ENCODE measurements at regions not wholly inside any gene's neighbourhood (a gene's known extent, or its start where the extent isn't known, plus 50 kb on each side); places are given as distances from the start of the nearest gene placed in this dataset.

DNA sequence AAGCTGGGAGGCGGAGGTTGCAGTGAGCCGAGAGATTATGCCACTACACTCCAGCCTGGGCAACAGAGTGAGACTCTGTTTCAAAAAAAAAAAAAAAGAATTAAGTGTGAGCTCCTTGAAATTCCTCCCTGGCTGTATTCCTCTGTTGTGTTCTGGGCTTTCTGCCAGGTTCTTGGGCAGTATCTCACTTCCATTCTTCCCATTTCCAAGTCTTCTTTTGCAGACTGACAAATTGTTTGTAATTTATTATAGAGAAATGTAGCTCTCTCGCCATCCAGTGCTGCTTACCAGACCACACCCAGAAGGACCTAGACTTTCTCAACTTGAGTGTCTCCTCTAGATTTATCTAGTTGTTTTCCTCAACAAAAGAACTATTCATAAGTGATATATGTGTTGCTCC lies 105.0 kb upstream of the ADGRL2 start:
- no peak for DNase-seq

DNA sequence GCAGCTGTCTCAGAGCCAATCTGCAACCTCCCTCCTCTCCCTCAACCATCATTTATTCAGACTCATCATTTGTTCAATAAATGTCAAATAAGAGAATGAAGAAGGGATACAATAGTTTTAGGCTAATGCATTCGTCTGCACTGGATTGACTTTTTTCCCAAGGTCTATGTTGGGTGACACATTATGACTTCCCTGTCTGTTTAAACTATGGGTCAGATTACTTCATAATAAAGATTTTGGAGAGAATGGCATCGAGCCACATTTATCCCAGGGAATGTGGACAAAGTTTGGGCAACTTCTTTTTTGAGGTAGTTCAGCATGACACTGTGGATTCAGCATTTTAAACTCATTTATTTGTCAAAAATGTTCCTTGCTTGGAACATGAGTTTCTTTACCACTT lies 107.4 kb upstream of the ADGRL2 start:
- no peak for DNase-seq

DNA sequence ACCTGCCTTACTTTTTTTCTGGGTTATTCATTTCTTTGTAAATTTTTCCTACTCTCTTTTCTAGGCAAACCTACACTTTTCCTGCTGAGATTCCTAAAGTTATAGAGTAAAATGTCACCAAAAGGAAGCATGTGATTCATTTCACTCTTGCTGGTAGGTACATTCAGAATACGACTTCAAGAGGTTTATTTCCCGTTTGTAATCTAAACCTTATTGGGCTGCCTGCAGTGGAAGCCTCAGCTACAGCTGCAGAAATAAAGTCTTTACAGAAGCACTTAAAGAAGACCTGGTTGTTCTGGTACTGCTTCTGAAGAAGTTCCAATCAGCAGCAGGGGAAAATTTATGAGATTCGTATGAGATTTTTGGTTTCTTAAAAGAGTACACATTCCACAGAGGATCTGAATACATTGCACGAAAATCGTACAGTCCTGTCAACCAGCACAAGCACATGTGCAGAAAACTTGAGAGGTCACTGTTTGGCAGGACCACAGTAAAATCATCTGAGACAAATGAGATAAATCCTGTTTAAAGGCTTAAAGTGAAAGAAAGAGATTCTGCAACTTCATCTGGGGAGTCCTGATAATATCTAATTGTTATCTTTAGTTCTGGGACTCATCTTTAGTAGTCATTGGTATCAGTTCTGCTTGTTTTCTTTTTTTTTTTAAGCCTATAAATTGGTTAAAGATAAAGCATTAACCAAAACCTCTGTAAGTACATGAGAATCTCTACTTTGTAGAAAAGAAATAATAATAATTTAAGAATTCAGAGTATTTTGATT lies 109.9 kb upstream of the ADGRL2 start:
- no peak for DNase-seq

DNA sequence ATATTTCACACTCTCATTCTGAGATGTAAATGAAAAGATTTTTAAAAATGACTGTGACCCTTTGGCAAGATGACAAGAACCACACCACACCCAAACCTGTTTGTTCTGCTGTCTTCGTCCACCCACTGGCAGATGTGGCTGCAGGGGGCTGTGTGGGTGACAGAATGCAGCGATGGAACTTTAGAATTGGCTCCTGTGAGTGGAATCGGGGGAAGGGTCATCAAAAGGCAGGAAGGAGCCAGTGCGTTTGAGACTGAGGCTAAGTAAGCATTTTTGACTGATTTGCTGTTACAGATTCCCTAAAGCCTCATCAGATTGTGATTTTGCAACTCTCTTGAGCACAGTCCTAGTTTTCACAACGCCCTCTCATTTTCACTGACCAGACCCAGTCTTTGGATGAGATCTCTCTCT lies 111.2 kb upstream of the ADGRL2 start:
- DNase-seq = no peak

DNA sequence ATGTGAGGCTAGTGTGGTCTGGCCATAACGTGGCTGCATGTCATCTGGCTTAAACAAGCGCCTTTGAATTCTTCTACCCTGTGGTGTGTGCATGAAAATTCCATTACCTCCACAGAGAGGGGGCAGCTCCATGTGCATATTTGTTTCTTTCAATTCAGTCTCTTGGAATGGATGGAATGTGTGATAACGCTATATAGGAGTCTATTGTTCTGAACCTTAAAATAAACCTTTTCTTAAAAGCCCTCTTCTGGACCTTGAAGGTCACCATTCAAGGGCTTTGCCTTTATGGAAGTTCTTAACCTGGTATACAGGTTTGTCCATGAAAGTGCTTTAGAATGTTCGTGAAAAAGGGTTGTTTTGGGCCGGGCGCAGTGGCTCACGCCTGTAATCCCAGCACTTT lies 118.2 kb upstream of the ADGRL2 start:
- DNase-seq = no peak

DNA sequence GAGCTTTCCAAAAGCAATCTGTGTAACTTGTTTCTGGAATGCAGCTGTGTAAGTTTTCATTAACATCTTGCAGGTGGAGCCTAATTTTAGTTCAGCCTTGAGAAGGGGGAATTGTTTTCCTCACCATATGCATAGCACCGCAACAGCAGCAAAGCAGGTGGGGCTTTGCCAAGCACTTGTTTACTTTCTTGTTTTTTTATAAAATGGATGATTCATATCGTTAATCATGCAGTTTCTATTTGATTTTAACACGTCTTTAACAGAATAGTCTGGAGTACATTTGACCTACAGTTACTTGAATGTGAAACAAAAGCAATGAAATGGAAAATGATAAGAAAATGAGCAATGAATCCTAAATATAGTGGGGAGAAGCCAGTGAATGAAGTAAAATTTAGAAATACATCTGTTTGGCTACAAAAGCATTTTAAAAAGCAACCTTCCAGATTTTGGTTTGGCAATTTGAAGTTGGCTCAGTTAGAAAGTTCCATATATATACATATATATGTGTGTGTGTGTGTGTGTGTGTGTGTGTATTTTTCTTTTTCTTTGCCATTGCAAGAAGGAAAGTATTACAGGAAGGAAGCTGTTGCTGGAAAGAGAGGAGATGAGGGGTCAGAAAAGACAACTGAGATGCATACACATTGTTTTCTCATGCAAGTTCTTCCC lies 119.0 kb upstream of the ADGRL2 start:
- DNase-seq = no peak

DNA sequence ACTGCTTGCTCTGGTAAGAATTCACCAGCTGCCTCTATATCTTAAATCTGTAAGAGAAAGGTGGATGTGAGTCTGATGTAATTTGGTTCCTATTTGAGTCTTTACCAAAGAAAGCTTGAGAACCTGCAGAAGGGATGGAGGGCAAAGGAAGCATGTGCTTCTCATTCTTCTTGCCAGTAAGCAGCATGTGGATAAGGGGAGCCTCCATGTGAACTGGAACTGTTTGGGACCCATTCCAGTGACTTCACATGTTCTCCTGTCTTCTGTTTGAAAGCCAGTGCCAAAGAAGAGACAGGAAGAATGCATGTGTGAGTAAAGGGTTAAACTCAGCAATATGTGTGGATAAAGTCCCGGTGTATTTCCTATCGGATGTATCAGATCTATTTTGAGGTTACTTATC lies 119.6 kb upstream of the ADGRL2 start:
- DNase-seq = no peak

DNA sequence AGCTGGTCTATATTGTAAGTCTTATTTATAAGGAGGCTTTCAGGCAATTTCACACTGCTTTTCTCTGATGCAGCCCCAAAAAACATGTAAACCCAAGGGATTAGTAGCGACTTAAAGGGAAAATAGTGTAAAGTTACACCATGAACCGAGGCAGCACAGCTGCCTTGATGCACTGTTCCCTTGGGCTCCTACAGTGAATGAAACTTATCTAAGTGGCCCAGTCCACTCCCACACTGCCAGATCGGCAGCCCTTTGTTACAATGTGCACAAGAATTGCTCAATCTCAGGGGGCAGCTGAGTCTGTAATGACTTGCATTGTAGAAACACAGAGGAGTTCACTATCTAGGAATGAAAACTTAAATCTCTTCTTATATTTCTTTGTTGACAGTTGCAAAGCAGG lies 120.8 kb upstream of the ADGRL2 start:
- DNase-seq = no peak

DNA sequence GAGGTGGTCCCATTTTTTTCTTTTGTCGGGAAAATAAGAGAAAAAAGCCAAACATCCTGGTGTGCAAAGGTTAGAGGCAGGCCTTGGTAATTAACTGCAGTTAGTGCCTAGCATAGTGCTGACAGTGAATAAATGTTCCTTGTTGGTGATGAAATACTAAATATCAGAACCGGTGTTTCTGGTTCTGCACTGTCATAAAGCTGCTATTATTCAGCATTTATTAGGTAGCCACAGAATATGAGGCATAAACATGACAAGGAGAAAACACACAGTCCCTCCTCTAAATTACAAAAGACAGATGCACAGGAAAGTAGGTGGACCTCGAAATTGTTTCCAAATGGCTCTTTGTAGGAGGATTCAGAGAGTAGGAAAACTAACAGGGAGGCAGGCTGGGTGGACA lies 122.0 kb upstream of the ADGRL2 start:
- no peak for DNase-seq

DNA sequence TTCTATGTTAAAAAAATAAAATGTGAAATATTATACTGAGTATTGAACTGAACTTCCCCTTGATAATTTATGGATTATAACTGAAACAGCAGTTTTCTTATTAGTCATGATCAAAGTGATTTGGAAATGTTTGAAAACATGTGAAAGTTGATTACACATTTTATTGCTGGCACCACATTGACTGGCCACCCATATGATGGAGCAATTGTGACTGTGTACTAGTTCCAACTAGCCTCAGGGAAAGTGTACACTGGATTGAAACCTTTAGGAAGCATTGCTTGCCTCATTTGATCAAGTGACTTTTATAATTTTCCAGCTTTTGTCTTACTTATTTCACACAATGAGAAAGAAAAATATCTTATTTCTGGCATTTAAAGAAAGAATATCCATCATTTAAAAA lies 128.0 kb upstream of the ADGRL2 start:
- no peak for DNase-seq

DNA sequence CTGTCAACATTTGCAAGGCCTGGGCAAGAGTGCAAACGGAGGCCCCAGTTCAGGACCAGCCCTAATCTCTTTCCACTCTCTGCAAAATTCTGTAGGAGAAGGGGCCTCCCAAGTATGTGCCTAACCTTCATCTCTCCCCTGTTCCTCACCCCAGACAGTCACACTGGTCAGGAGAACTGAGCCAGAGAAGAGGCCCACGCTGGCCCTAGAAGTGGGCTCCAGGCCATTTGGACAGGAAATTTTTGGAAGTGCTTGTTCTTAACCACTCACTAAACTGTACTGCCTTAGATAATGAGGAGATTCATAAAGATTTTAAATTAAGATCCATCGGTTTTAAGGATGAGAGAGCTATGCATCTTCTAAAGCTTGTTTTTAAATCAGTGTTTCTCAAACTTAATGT lies 129.7 kb upstream of the ADGRL2 start:
- no peak for DNase-seq

DNA sequence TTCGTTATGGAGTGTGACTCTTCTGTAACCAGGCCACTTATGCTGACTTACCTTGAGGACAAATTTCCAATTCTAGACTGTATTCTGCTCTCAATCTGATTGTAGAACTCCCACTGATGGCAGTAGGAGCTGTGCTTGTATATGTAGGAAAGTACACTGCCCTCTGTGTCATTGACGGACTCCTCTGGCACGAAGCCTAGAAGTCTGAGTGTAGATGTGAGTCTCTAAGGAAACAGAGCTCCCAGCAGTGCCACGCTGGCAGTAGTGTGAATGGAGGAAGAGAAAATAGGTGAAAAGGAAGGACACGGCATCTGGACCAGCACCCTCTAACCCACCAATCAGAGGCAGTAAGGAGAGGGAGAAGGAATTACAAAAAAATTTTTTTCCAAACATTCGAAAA lies 130.4 kb upstream of the ADGRL2 start:
- no peak for DNase-seq

DNA sequence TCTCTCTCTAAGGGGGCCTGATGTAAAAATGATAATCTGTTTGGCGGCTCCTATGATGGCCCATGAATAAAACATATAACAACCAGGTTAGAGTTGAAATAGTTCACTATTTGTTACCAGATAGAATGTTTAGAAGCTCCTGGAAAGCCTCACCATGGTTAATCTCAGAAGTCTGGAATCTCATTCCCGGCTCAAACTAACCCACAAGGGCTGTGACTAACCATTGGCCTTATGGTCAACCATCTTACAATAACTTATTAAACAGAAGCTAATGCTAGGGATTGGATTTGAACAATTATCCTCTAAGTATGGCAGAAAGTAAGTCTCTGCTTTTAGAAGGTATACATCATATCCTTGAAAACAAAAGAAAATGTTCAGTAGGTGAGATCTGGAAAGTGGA lies 134.1 kb upstream of the ADGRL2 start:
- DNase-seq = no peak

DNA sequence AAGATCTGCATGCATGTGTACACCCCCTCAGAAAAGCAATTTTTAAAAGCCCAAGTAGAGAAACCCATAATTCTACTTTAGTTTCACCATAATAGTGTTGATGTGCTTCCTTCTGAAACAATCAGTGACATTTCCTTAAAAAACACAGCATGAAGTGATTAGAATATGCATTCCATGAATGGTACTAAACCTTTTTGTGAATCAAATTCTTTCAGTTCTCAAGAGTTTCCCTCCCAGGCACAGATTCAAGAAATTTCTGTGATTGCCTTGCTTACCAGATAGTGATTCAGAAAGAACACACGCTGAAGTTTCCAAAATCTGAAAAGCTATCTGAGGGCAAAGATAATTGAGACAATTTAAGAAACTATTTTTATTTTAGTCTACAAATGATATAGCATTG lies 136.4 kb upstream of the ADGRL2 start:
- DNase-seq = no peak

DNA sequence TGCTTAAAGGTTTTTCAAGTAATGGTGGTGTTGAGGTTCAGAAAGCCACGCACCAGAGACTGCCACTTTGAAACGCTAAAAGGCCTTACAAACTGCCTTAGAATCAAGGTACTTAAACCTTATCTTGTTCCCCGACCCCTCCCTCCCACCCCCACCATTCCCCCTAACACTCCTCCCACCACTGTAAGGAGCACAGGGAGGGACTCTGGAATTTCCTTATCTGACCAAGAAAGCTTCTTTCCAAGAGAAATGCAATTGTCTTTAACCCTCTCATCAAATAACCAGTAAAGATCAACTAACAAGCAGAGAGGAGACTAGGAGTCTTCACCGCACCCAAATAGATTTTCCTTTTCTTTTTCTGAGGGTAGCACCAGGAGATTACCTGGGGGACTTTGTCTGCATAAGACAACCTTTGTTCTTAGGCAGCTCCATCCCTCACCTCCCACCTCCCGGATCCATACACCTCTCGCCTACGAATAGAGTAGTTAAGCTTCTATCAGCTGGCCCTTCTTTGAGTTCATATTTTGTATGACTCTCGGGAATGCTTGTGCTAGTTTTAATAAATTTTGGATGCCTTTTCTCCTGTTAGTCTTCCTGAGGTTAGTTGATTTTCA lies 137.7 kb upstream of the ADGRL2 start:
- no peak for DNase-seq

DNA sequence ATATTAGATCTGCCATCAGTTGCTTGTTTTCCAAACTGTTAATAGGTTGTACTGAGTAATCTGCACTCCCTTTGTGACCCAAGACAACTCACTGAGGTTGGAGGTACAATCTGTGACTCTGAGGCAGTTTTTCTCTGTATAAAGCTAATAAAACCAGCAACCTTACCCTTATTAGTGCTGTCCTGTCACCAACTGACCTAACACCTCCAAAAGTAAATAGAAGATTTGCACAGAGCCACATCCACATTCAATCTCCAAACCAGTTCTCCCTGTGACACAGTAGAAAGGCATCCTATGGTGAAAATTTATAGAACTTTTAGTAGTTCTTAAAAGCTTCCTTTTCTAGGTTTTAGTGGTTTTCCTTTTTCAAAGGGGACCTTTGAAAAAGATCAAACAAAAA lies 140.4 kb upstream of the ADGRL2 start:
- no peak for DNase-seq

DNA sequence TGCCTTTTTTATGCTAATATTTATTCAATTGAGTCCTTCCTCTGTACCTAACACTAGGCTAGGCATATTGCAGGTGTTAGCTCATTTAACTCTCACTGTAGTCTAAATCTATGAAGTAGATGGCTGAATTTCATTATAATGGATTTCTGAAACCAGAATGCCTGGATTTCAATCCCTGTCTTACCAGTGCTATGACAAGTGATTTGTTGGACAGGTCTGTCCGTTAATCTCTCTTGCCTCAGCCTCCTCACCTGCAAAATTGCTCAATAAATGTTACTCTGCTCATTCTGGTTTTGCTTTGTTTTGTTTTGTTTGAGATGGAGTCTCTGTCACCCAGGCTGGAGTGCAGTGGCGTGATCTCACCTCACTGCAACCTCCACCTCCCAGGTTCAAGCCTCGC lies 146.1 kb upstream of the ADGRL2 start:
- DNase-seq = no peak

DNA sequence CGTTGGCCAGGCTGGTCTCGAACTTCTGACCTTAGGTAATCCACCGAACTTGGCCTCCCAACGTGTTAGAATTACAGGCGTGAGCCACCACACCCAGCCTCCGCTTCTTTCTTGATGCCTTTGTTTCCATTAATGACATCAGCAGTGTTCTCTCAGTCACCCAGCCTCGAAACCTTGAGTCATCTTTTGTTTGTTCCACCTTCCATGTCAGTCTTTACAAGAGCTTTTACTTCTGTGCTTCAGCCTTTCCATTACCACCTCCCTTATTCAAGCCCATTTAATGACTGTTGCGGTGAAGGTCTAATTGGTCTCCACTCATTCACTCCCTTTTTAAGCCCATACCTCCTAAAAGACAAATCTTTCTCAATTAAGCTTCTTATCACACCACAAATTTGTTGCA lies 146.6 kb upstream of the ADGRL2 start:
- no peak for DNase-seq

DNA sequence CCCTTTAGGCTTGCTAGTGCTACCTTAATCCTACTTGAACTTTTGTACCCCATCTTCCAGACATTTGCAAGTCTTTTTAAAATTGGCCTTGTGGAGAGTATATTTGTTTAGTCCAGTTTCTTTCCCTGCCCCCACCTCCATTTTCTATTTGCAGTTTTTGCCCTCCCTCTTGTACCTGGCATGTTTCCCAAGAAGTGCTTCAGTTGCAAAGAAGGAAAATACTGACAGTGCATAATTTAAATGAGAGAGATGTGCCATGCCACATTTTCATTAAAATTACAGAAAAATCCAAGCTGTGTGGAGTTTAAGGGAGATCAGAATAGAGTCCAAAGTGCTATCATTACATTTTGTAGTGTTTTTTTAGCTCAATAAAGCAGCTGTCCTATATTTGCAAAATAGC lies 150.0 kb upstream of the ADGRL2 start:
- DNase-seq = no peak

DNA sequence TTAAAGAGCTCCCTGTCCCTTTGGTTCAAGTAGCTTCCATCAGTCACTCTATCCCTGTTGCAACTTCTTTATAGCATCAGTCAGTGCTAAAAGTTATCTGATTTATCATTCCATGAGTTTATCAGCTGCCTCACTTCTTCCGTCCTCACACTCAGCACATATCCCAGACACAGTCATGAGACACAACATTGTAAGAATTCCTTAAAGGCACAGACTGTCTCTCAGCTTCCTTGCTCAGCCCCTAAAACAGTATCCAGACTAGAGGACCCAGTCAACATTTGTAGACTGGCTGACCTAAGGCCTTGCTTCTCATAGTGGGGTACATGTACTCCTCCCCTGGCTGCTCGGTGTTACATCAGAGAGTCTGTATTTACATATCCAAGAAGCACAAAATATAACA lies 164.9 kb upstream of the ADGRL2 start:
- DNase-seq = no peak

DNA sequence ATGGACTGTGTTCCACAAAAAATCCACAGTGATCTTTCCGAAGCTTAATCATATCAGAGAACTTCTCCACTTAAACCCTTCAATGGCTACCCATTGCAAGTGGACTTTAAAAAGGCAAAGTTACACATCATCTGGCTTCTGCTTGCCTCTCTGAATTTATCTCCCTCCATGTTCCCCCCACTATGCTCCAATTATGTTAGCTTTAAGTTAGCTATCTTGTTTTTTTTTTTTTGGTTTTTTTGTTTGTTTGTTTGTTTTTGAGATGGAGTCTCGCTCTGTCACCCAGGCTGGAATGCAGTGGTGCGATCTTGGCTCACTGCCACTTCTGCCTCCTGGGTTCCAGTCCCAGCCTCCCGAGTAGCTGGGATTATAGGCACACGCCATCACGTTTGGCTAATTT lies 166.4 kb upstream of the ADGRL2 start:
- DNase-seq = no peak

DNA sequence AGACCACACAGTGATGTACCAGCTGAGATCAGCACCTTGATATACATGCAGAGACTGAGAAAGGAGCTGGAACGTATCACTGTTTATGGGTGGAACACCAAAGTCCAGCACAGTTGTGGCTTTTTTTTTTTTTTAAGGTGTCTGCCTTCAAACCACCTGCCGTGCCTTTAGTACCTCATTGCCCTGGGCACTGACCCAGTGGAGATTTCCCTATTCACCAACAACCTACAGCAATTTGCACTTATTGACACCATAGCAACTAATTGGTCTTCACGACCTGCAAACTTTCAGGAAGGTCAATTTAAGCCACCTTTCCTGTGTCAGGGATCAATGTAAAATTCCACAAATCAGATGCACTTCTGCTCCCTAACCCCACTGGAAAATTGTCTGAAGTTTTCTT lies 181.6 kb upstream of the ADGRL2 start:
- DNase-seq = no peak

DNA sequence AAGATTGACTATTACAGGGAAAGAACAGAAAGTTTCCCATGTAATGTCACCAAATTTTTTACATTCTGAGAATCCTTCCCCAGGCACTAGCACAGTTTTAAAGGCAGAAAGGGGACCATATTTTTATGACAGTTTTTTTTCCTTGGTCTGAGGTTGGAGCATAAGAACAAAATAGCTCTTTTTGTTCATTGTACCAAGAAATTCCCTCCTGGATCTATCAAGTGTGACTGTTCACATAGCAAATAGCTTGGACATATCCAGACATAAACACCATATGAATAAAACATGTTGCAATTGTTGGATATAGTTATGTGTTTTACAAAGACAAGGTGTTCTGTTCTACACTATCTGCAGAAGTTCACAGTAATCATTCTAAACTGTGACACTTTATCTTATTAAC lies 182.4 kb upstream of the ADGRL2 start:
- no peak for DNase-seq

DNA sequence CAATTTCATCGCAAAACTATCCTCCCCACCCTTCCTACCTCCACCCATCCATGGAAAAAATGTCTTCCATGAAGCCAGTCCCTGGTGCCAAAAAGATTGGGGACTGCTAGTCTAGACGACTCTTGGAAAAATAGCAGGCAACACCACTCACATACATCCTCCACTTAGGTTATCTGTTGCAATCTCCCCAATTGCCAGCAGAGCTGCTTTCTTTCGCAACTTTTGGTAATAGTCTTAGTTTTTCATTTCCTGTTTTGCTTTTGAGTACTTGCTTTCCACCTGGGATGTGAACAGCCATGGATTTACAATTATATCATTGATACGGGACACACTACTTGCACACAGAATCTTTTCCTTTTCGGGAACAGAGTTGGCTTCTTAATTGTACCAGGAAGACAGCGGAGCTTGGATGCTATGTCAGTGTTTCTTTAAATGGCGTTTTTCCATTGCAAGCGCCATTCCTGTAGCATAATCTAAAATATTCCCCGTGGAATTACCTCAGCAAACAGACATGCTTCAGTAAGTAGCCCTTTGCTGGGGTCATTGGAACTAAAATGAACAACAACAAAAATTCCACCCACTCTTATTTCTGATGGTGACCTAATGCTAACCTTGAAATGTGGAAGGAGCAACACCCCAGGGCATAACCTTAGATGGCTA lies 183.3 kb upstream of the ADGRL2 start:
- no peak for DNase-seq
